ENCODE measurements at regions not wholly inside any gene's neighbourhood (a gene's known extent, or its start where the extent isn't known, plus 50 kb on each side); places are given as distances from the start of the nearest gene placed in this dataset.

- no peak for TF ChIP-seq ZNF462 (CRISPR knock-in tag; IDR thresholded peaks at IDR 0.05)
- TF ChIP-seq REST (IDR thresholded peaks at IDR 0.05; ENCODE audit: unreplicated experiment): no peak
- TF ChIP-seq STAT1 (IDR thresholded peaks at IDR 0.05; ENCODE audit: unreplicated experiment): no peak
- no peak for TF ChIP-seq CREB1 (CRISPR knock-in tag; IDR thresholded peaks at IDR 0.05; ENCODE audit: low read depth)
Observed at GRCh38 chr6:125524356-125524755, 222.6 kb upstream of the HDDC2 start (continued).

DNA sequence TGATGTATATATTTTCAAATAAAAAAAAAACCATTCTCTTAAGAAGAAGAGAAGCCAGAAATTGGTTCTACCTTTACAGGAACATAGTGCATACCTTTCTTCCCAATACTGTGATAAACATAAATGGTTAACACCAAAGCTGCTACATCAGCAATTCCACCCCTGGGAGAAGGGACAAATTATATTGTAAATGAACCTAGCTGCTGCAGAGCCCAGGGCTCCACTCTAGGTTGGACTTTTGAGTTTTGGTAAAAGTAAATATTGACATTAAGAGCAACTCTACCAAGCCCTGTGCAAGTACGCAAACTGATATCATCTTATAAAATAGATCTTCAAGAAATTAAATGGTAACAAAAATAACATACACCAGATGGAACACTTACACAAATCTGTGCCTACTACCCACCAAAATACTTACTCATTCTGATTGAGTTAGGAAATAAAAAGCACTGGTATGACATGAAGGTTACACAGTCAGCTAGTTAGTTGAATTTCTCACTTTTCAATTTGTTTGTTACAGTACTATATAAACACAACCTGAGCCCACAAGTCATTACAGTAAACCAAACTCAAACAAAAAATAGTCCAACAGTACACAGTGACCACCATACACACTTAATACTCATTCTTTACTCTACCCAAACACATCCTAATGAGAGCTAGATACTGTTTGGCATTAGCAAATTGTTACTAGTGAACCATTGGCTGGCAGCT lies 223.3 kb upstream of the HEY2 start:
- H3F3A ChIP-seq (replicated peaks; ENCODE audit: low read depth): no peaks in the 10 kb centered on the region
- H3K4me3 Mint-ChIP-seq: no peak overlapping the region
- no peak overlapping the region for H3K4me3 ChIP-seq
- no peak overlapping the region for H2AFZ ChIP-seq
- H3K27ac ChIP-seq (ENCODE audit: low read depth): no peak overlapping the region
- no peaks in the 10 kb centered on the region for H3K36me3 ChIP-seq (ENCODE audit: insufficient read depth)
- H3K27ac Mint-ChIP-seq: no peak overlapping the region
- H3K4me1 Mint-ChIP-seq: peaks cover 28% of the 10 kb centered on the region
- ATAC-seq: no peak
- H3K79me2 ChIP-seq (replicated peaks; ENCODE audit: insufficient read depth): no peaks in the 10 kb centered on the region
- no peak for DNase-seq (ENCODE audit: low spot score)
- H3K27me3 Mint-ChIP-seq (ENCODE audit: insufficient read depth, low read depth, poor library complexity): peaks cover 8% of the 10 kb centered on the region
- H4K20me1 ChIP-seq (replicated peaks; ENCODE audit: insufficient read depth): no peaks in the 10 kb centered on the region
- H3K36me3 Mint-ChIP-seq (ENCODE audit: low read depth): no peaks in the 10 kb centered on the region
- no peaks in the 10 kb centered on the region for H3K9me3 Mint-ChIP-seq
- no peaks in the 10 kb centered on the region for H3K27me3 ChIP-seq (ENCODE audit: insufficient read depth)
- H3K9me2 ChIP-seq (ENCODE audit: insufficient read depth): 0 out of 2 replicates have a peak, but pooled peaks cover 5% of the 10 kb centered on the region
- H3K4me2 ChIP-seq: no peak overlapping the region
- peaks cover 20% of the 10 kb centered on the region for H3K4me1 ChIP-seq (ENCODE audit: insufficient read depth)
- TF ChIP-seq EZH2 (IDR thresholded peaks at IDR 0.05; ENCODE audit: low read depth, unreplicated experiment) (no peak), CTCF (conservative IDR thresholded peaks at IDR 0.05; ENCODE audit: low read depth in 2 of 2) (no peak), CREB1 (CRISPR knock-in tag; IDR thresholded peaks at IDR 0.05; ENCODE audit: low read depth) (no peak), ZNF331 (CRISPR knock-in tag; IDR thresholded peaks at IDR 0.05; ENCODE audit: low read depth) (no peak)
- TF ChIP-seq, protein P1, sequence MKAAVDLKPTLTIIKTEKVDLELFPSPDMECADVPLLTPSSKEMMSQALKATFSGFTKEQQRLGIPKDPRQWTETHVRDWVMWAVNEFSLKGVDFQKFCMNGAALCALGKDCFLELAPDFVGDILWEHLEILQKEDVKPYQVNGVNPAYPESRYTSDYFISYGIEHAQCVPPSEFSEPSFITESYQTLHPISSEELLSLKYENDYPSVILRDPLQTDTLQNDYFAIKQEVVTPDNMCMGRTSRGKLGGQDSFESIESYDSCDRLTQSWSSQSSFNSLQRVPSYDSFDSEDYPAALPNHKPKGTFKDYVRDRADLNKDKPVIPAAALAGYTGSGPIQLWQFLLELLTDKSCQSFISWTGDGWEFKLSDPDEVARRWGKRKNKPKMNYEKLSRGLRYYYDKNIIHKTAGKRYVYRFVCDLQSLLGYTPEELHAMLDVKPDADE (IDR thresholded peaks at IDR 0.05): no peak

Measured in GM23338 (cell line).